Non-pigmented ciliary epithelial cell (primary cell): ENCODE measurements at regions not wholly inside any gene's neighbourhood (a gene's known extent, or its start where the extent isn't known, plus 50 kb on each side); places are given as distances from the start of the nearest gene placed in this dataset.

Source experiments
- DNase-seq: peaks from one replicate; pipeline ENCODE4 v3.0.0-alpha.2; 2010; ENCODE audit warnings: low read depth

- DNase-seq, result no peak
Observed at GRCh38 chr12:4049298-4050080, 176.3 kb upstream of the PARP11 start.

DNA sequence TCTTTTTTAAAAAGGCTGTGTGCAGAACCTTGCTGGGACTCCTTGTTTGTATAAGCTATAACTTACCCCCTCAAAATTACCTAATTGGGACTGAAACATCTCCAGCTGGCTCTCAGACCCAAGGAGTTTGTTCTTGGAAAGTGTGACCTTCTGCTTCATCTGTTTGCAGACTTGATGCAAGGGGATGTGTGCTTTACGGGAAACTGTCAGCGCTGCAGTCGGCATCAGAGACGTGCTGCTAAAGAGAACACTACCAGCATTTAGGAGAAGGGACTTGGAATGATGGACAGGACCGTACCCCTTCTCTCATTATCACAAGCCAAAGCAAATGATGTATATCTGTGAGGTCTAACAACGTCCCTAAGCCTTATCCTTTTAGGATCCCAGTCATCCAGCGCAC, 174.2 kb upstream of the PARP11 start:
- DNase-seq, result no peak

- DNase-seq, result no peak
Observed at GRCh38 chr12:4046495-4046840, 173.3 kb upstream of the PARP11 start.

GRCh38 chr12:4045786-4046494, 172.7 kb upstream of the PARP11 start:
- no peak for DNase-seq

GRCh38 chr12:4044736-4045730, 171.8 kb upstream of the PARP11 start:
- no peak for DNase-seq

DNA sequence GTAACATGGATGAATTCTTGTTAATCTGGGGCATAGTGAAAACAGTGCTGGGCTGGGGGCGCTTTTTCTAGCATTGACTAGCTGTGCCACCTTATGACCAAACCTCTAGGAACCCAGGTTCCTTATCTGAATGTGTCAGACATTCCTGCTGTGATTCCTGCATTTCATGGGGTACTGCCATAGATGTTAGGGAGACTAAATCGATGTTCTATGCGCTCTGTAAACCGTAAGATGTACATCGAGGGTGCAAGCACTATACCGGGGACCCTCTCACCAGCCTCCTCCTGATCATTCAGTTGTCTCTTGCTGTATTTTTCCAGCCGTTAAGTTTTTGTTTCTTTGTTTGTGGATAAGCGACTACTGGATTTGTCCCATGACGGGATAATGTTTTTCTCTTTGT, 170.9 kb upstream of the PARP11 start:
- DNase-seq, result no peak

DNA sequence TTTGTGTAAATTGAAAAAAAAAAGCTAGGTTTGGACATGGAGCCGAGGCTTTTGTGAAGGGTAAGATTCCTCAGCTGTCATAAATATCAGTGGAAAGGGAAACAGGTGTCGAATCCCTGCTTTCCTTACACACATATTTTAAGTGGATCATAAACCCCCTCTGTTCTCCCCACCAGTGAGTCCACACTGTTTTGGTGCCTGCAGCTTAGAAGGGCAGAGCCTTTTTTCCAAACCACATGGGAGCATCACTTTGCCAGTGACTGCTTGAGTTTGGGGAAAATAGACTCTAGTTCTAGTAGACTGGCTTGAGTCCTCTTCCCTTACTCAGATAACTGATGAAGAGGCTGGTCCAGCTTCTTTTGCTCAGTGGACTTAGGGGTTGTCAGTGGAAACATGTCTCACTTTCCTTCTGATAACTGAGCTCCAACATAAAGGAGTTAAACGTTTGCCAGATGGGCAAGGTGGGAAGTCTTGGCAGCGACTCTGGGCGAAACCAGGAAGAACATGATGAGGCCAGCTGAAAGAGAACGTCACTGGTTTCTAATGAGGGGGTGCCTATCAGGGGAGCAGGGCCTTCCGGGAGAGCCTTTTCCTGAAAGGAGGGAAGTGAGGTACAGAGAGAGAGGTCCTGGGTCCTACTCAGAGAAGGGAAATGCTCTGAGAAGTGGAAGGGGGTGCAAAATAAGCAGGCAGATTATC, 168.1 kb upstream of the PARP11 start:
- DNase-seq, result no peak

DNA sequence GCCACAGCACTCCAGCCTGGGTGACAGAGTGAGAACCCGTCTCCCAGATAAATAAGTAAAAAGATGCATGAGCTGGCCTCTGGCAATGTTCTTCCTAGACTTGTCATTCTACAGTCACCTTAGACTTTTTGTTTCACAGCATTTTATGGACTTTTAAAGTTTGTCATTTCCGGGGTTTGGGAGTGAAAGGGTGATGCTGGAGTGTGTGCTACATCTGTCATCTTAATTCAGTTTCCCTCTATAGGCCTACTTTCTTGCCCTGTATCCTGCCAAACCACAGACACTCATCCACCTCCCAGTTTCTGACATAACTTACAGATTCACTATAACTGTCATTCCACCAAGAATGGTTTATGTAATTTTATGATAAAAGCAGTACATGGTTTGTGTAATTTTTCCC, 166.7 kb upstream of the PARP11 start:
- no peak for DNase-seq

DNA sequence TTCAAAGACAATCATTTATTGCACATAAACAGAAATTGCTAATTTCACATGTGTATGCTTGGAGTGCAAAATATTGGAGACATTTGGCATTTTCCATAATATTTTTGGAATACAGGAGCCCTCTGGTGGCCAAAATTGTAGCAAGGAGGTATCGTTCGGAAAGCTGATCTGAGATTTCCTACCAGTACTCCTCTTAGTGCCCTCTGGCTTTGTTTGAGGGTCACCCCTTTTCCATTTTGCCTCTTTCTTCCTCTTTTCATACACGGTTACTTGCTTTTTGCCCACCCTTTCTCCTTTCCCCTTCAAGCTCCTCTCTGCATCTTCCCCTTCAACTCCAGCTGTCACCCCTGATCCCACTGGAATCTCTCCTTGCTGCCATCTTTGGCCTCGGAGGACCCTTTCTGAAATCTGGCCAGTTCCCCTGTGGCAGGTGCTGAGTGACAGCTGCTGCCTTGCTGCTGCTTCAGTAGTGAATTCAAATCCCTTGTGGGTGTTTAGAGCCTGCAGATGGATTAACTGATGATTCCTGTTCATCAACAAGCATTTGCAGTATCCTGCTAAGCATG, 164.6 kb upstream of the PARP11 start:
- DNase-seq, result no peak

DNA sequence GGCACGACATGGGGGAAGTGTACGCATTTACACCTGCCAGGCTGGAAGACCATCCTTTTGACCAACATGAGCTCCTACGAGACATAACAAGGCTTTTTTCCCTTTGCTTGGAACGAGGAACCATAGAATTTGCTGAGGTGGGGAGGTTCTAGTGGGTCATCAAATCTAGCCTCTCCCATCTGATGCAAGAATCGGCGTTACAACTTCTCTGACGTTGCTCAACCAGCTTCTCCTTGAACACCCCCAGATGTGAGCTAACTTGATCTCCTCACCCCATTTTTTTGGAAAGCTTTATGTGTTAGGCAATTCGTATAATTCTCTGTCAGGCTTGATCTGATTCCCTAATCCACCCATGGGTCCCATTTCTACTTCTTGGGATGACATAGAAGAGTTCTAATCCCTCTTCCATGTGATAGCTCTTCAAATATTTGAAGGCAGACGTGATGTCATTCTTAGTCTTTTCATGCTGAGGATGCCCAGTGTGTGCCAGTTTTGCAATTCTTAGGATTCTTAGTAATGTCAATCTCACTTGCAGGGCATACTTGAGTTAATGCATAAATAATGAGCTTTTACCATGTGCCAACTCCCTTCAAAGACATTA, 163.6 kb upstream of the PARP11 start:
- DNase-seq, result no peak

- no peak for DNase-seq
Observed at GRCh38 chr12:4034921-4035320, 161.7 kb upstream of the PARP11 start.

DNA sequence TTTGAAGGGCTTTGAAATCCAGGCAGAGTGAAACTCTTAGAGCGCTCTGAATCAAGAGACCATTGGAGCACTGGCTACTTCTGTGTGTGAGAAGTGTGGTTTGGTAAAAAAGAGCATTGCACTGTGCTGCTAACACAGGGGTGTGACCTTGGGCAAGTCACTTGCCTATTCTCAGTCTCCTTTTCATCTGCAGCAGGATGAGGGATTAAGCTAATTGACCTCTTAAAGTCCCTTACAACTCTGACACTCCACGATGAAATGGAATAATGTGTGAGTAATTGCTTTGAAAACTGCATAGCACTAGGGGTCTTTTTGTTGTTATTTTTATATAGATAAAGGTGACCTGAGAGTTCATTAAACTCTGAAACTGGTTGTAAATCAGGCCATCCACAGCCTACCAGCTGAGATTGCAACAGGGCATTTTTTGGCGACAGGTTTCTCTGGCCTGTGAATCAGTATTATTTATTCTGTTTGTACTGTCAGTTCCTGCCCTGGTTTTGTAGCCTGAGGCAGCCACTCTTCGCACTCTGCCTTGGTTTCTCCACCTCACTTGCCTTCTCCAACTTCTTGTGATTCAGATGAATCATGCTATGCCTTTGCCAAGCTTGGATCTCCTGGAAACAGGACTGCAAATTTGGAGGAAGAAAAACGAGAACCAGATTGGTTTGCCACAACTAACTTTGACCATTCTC, 159.9 kb upstream of the PARP11 start:
- no peak for DNase-seq

- no peak for DNase-seq
Observed at GRCh38 chr12:4031703-4032291, 158.6 kb upstream of the PARP11 start.

DNA sequence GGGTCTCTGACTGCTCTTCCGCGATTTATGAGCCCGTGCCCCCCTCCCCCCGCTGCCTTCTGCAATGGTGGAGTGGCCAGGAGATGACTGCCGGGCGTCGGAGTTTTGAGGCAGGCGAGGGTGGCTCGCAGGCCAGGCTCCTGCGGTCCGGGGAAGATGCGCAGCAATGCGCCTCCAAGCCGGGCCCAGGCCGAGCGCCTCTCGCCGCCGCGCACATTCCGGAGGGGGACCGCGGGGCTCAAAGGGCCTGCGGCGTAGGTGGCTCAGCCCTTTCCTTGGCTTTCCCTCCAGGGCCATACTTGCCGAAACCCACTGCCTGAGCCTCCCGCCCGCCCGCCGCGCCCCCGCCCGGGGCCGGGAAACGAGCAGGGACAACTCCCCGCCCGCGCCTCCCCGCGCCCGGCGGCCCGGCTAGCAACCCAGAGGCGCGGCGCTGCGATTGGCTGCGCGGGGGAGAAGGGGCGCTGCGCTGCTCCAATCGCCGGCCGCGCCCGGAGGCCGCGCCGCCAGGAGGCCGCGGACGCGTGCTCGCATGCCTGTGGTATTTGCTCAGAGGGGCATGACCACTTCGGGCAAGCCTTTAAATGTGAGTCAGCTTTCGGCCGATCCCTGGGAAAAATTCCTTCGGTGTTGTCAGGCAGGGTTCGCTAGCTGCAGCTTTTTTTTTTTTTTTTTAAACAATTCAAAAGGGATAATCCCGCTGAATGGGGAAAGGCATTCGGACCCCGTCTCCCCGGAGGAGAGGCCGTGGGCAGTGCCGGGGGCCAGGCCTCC, 157.9 kb upstream of the PARP11 start:
- DNase-seq, result peak; percentile 91

- no peak for DNase-seq
Observed at GRCh38 chr12:4027412-4027811, 154.2 kb upstream of the PARP11 start.

GRCh38 chr12:4026517-4026916, 153.3 kb upstream of the PARP11 start:
- DNase-seq, result no peak

GRCh38 chr12:4026020-4026358, 152.8 kb upstream of the PARP11 start:
- DNase-seq, result no peak

GRCh38 chr12:4025181-4026019, 152.2 kb upstream of the PARP11 start:
- no peak for DNase-seq

DNA sequence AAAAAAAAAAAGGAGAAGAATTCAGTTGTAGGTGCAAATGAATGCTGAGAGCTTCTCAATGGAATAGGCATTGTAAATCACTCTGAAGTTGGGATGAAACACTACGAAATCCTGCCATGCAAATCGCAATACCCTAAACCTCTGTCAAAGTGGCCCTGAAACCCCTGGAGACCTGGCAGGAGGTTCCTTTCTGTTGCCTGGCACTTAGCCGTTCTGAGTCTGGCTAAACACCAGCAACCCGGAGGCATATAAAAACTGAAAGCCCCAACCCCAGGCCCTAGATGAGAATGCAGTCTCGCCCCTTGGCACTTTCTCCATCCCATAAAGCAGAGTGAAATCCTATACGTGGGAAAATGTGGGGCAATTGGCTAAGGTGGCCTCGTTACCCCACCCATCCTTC, 151.5 kb upstream of the PARP11 start:
- DNase-seq, result no peak
